HG02943 (cell line): ENCODE measurements at regions not wholly inside any gene's neighbourhood (a gene's known extent, or its start where the extent isn't known, plus 50 kb on each side); places are given as distances from the start of the nearest gene placed in this dataset.
"Not testable (repeated sequence)": the region's sequence is repeated elsewhere in the genome, so short reads cannot be mapped to it uniquely, and the experiment has no call there.

Experiments
- ATAC-seq: cut with Tn5 transposase; IDR thresholded peaks from one replicate; pipeline ENCODE4 v1.9.1; 2021; ENCODE audit warnings: mild to moderate bottlenecking, low read depth, moderate library complexity; ENCODE audit not compliant: unreplicated experiment

DNA sequence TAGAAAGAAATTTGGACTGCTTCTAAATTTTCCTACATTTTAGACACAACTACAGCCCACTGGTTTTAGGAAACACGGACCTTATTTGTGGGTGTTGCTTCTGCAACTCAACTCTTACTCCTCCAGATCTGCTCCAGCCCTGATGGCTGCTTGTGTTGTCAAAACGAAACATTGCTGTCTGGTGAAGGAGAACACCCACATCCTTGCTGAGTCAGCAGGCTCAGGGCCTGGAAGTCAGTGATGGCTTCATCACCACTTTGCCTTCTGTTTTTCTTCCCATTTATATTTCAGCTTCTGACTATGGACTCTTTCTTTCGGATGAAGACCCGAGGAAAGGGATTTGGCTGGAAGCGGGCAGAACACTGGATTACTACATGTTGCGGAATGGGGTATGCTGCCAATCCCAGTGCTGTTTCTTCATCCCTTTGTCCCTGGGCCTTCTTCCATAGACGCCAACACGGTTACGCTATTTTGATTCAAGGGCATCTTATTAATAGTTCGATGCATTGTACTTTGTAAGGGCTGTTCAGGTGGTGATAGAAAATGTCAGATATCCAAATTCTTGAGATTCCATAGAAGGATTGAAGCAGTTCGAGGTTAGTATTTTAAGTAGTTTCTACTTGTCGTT lies 392.6 kb upstream of the TPM1 start:
- ATAC-seq: no peak

- no peak for ATAC-seq
These were observed 389.4 kb upstream of the TPM1 start for GRCh38 chr15:62653122-62653521.

DNA sequence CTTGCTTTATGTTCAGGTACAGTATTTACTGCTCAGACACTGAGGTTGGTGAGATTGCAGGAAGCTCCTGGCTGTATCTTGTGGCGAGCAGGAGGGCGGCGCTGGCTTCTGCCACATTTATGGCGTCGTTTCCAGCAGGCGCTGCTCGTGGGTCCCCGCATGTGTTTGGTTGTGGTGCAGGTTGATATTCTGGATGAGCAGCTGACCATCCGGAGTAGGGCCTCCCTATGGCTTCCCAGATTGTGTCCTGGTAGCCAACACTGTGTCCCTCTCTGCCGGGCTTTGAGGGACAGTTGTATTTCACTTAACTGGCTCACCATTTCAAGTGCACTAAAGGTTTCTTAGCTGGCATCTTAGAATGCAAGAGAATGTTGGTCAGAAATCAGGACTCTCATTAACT lies 386.5 kb upstream of the TPM1 start:
- ATAC-seq: no peak

DNA sequence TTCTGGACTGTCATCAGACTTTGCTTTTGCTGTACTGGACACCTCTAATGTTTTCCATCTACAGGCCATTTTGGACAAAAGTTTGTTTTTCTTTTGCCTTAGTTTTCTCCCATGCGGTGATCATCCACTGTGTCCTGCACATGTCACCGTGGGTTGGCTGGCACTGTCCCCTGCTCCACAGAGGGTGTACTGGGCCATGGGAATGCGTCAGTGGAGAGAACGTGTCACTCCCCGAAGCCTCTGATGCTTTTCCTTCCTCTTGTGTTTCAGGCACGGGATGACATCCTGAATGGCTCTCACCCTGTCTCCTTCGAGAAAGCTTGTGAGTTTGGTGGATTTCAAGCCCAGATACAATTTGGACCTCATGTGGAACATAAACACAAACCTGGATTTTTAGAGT lies 385.0 kb upstream of the TPM1 start:
- ATAC-seq: not testable (repeated sequence)

DNA sequence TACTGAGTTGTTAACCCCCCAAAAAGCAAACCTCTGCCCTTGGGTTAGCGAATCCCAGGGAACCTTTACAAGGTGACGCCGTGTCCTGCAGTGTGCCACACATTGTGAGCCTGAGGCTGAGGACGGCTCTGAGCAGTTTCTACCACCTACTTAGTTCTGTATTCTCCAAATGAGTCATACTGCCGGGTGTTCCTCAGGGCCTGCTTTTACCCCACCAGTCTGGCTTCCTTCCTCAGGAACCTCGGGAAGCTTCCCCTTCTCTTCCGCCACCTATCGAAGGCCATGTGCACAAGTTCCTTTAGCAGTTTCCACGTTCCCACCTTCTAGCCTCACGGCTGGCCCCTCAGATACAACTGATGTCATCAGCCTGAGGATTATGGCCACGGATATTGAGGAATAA lies 384.0 kb upstream of the TPM1 start:
- no peak for ATAC-seq

- no peak for ATAC-seq
These were observed 379.0 kb upstream of the TPM1 start for GRCh38 chr15:62663547-62663946.

DNA sequence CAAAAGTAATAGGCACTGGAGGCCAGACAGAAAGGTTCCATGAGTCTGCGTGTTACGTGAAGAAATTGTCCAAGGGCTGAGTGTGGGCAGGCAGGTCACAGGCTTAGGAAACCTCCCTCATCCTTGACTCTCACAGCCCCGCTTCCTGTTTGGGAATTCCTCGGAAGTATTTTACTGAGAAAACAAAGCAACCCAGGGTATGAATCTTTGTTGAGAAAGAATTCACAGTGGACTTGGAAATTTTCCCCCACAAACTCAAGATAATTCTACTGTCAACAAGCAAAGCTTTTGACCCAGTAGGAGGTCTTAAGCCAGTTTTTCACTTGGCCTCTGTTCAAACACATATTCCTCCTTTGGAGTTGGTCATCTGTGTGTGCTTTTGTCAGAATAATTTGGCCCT lies 377.1 kb upstream of the TPM1 start:
- no peak for ATAC-seq

GRCh38 chr15:62666046-62666445 lies 376.5 kb upstream of the TPM1 start:
- ATAC-seq: no peak

- no peak for ATAC-seq
These were observed 370.3 kb upstream of the TPM1 start for GRCh38 chr15:62672268-62672667.

- ATAC-seq: no peak
These were observed 365.7 kb upstream of the TPM1 start for GRCh38 chr15:62676891-62677290.

DNA sequence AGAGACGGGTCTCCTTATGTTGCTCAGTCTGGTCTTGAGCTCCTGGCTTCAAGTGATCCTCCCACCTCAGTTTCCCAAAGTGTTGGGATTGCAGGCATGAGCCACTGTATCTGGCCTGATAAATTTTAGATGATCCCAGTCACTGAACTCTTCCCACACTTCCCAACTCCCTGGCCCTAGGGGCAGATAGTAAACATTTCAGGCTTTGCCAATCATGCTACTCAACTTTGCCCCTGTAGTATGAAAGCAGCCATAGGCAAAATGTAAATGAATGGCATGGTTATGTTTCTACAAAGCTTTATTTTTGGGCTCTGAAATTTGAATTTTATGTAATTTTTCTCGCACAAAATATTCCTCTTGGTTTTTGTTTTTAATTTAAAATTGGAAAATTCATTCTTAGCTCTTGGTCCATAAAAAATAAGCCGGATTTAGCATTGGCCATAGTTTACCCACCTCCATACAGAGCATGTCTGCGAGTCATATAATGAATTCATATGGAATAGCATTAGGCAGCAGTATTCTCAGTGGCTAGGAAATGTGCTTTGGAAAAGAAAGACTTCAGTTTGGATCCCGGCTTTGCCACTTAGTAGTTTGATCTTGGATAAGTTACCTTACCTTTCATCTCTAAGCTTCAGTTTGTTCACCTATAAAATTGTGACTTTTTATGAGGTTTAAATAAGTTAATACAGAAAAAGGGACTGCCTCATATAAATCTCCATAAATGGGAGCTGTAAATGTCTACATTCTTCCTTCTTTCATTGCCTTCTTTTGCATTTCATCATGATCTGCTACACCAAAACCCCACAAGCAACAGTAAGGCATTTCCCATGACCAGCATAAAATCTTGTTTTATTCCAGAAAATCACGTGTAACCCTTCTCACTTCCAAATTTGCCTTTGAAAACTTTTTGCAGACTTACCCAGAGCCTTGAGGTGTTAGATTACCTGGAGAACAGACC lies 360.3 kb upstream of the TPM1 start:
- ATAC-seq: no peak

DNA sequence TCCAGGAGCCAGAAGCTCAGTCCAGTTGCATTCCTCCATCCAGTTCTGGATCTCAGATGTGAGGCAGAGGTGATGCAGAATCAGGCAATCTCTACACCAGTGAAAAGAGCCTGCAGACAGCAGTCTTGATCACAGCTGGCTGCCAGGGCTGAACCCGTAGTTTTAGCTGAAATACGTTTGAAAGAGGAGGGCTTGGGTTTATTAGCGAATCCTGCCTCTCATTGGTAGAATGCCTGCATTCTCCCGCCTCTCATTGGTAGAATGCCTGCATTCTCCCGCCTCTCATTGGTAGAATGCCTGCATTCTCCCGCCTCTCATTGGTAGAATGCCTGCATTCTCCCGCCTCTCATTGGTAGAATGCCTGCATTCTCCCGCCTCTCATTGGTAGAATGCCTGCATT lies 359.4 kb upstream of the TPM1 start:
- ATAC-seq: not testable (repeated sequence)

- ATAC-seq: no peak
These were observed 358.3 kb upstream of the TPM1 start for GRCh38 chr15:62684123-62684808.

- no peak for ATAC-seq
These were observed 351.5 kb upstream of the TPM1 start for GRCh38 chr15:62691008-62691407.

GRCh38 chr15:62697636-62698035 lies 344.9 kb upstream of the TPM1 start:
- ATAC-seq: no peak

DNA sequence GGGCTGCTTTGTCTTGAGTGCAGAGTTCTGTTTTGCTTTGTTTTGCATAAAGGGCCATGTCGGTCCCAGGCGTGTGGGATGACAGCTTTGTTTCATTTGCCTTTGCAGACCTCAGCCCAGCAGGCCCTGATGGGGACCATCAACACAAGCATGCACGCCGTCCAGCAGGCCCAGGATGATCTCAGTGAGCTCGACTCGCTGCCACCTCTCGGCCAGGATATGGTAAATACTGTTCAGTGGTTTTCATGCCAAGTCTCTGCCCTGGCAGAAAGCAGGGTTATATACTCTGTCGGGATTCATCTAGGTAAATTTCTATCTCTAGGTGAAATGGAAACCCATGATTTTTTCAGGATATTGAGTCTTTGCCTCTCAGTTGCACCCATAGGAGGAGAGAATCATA lies 343.9 kb upstream of the TPM1 start:
- ATAC-seq: no peak

DNA sequence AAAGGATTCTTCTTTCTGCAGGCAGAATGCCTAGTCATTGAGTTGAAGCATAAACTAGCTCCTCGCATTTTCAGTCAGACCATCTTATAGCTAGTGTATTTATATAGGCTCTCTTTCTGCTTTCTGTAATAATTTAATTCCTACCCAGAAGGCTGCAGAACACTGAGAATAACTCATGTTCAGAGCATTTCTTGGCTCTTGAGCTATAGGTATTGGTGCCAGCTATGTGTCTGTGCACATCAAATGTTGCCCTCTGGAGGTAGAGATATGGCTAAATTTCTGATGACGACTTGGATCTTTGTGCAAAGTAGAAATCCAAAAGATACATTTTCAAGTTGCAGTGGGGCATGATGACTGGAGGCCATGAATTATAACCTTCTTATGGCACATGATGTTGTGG lies 336.2 kb upstream of the TPM1 start:
- ATAC-seq: no peak

DNA sequence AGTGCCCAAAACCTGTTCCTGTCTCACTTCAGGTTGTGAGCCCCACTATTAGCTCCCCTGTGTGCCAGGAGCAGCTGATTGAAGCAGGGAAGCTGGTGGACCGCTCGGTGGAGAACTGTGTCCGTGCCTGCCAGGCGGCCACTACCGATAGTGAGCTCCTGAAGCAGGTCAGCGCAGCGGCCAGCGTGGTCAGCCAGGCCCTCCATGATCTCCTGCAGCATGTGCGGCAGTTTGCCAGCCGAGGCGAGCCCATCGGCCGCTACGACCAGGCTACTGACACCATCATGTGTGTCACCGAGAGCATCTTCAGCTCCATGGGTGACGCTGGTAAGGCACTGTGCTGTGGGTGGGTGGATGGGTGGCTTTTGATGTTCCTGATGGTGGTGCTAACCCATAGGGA lies 334.1 kb upstream of the TPM1 start:
- no peak for ATAC-seq

DNA sequence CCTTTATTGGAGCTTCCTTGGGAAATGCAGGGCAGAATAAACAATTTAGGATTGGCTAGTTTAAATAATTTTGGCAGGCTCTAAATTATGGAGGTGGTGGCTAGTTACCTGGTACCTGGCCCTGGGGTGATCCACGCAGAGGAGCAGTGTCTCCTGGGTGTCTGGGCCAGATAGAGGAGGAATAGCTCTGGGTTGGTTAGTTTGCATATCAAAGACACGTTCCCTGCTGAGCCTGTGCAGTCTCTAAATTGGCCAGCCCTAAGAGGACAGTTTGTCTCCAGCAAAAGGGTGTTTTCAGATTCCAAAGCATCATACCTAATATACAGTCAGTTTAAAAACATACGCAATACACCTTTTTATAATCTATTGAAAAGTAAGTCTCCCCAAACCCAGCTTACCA lies 333.3 kb upstream of the TPM1 start:
- ATAC-seq: no peak

GRCh38 chr15:62711691-62712454 lies 330.7 kb upstream of the TPM1 start:
- ATAC-seq: no peak

- ATAC-seq: no peak
These were observed 330.1 kb upstream of the TPM1 start for GRCh38 chr15:62712455-62712839.
